ENCODE measurements at regions not wholly inside any gene's neighbourhood (a gene's known extent, or its start where the extent isn't known, plus 50 kb on each side); places are given as distances from the start of the nearest gene placed in this dataset.
A peak's percentile ranks its signal among the peaks of the same experiment; 100 is the strongest.

DNA sequence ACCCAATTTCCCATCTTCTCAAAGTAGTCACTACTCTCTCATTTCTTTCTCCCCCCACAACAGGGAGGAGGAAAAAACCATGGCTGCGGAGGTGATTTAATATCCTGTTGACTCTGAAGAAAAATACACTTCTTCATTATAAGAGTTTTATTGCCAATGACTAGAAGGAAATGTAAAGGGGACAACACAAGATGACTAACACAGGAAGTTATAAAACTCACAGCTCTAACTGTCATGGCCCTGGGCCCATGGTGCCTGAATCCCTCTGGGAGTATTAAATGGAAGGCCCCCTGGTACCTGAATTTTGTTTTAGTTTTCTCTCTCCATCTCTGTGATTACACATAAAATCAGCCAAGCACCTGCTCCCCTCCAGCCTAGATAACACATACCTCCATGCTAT, 352.8 kb upstream of the FAT3 start:
- DNase-seq (ENCODE audit: low read depth): no peak

DNA sequence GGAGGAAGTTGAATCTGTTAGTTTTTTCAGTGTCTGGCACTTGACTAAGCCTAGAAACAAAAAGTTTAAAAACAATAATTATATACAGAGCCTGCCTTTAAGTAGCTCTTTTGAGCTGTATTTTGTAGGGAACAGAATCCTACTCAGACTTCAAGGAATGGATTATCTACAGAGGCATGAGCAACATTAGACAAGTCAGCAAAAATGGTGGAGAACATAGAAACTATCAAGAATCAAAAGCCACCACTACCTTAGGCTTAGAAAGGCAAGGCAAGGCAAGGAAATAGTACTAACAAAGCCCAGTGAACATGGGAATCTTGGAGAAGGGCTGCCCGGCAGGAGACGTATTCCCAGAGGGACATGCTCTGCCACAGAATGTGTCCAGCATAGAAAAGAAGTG, 353.6 kb upstream of the FAT3 start:
- no peak for DNase-seq (ENCODE audit: low read depth)

DNA sequence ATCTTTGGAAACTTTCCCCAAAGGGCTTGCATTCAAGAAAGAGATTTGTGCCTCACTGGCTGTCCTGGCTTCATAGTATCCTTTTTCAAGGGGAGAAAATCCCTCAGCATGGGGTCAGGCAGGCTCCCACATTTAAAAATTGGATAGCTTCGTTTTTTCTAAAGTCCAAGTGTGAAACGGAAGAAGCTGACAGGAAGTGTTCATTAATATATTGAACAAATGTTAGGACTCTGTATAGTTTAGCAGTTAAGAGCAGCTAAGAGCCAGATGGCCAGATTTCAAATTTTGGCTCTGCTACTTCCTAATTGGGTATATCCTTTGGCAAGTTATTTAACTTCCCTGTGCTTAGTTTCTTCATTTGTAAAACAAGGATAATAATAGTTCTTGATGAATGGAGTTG, 354.9 kb upstream of the FAT3 start:
- no peak for DNase-seq (ENCODE audit: low read depth)

DNA sequence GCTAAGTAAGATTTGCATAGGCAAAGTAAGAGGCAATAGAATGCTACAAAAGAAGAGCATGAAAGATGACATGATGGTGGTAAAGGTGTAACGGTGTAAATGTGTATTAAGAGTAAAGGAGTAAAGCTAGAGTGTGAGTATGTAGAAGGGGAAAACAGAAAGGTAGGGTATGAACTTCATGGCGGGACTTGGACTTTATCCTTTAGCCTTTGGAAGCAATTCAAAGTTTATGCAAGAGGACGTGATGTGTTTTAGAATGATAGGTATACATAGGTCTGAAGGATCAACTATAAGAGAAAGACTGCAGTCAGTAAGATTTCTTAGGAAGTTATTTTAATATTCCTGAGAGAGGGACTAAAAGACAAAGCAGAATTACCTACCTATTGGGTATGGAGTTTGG, 358.0 kb upstream of the FAT3 start:
- no peak for DNase-seq (ENCODE audit: low read depth)

DNA sequence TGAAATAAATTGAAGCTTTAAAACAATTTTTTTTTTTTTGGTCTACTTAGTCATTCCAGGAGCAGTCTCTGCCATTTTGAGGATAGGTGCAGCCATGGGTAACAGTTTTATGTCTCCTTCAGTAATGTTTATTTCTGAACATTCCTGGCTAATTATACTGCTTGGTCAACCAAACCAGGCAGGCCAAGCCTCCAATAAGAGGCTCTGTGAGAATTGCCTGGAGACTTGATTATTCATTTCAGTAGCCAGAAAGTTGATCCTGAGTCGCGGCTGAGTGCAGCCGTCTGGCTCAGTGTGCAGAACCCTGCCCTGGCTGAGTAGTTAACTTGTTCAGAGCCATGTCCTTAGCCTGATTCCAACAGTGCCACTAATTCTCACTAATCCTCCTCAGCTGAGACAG, 364.0 kb upstream of the FAT3 start:
- no peak for DNase-seq (ENCODE audit: low read depth)

DNA sequence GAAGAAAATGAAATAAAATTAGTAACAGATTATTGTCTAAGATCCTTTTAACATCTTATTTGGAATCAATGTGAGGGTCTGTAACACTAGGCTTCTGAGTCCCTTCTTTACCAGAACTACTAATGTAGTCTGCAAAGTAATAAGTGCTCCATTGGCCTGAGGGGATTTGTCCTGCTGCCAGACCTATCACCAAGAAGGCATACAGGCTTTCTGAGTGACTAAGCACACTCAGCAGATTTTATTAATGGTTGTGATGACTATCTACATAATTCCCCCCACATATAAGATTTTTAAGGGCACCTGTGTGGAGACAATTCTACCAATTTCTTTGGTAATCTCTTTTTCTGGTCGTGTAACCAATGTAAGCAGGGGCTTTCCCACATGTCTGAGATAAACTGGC, 365.0 kb upstream of the FAT3 start:
- DNase-seq (ENCODE audit: low read depth): no peak

DNA sequence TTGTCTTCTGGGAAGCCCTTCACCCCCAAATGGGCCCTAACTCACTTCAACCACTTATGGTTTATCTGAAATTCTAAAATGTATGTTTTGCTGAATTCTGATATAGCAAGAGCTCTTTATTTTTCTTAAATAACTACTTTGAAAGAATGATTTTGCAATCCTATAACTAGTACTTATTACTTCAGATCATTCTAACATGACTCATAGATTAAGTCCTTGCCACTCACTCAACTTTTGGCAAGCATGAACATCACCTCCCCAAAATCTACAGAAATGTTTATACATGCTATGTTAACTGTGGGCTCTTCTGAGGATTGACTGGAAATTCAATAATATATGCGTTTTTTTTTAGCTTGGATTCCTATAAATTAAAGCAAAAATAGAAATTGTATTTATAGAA, 367.4 kb upstream of the FAT3 start:
- DNase-seq (ENCODE audit: low read depth): no peak

DNA sequence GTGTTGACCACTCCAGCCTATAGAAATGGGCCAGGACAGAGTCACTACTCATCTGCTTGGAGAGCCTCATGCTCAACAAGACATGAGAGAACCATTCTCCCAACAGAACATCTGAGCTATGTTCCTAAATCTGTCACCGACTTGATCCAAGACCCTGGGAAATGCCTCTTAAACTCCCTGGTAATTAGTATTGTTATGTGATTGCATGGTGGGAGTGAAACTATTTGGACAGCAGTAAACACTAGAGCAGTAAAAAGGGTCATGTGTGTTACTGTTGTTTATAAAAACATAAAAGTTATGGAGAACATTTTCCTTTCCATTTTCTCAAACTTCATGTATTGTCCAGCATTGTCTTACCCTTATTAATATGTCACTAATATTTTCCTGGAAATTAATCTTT, 369.8 kb upstream of the FAT3 start:
- no peak for DNase-seq (ENCODE audit: low read depth)

DNA sequence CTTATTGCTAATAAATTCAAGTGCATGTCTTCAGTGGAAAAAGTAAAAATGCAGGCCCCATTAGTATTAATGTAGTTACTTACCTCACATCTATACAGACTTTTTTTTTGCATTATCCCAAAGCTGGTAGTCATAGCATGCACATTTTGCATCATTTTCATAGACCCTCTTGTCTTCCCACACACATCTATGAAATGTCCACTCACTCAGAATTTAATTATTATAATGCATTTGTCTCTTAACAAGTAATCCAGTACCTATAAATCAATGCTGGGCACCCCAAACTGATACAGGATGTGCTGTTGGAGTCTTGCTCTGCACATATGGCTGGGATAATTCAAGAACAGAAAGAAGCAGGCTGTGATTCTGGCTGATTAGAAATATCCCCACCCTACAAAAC, 370.4 kb upstream of the FAT3 start:
- no peak for DNase-seq (ENCODE audit: low read depth)

DNA sequence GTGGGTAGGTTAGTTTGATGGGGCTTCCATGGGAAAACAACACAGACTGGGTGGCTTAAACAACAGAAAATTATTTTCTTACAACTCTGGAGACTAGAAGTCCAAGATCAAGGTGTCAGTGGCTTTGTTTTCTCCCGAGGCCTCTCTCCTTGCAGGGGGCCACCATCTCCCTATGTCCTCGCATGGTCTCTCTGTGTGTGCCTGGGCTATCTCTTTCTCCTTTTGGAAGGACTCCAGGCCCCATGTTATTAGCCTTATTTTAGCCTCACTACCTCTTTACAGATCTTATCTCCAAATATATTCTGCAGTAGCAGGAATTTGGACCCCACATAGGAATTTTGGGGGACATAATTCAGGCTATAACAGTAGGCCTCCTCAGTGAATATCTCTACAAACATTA, 372.7 kb upstream of the FAT3 start:
- DNase-seq (ENCODE audit: low read depth): no peak

DNA sequence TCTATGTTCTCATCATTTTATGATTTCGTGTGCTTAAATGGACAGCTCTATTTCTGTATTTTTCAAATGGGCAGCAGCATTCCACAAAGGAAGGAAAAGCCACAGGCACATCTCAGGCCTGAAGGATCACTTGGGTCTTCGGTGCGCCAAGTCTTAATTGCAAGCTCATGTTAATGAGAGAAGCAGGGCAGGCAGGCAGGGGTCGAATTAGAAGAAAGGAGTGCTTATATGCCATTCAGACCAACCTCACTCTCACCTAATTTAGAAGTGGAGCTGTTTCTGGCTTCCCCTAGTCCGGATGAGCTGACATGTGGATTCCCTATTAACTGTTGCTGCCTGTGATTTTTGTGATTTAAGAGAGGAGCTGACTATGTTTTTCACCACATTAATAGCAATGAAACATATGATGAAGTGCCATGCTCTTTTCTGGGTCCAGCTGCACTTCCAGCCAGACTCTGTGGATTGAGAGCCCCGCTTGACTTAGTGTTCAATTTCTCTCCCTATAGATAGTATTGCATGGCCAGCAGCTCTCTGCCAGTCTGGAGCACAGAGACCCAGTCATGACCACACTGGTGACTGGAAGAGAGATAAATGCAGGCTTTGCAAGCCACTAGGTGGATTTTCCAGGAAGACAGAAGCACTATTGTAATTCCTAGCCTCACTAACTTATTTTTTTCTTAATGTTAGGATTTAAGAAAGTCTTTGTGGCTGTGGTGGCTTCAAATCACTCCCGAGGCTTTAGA, 373.9 kb upstream of the FAT3 start:
- DNase-seq (ENCODE audit: low read depth): no peak

DNA sequence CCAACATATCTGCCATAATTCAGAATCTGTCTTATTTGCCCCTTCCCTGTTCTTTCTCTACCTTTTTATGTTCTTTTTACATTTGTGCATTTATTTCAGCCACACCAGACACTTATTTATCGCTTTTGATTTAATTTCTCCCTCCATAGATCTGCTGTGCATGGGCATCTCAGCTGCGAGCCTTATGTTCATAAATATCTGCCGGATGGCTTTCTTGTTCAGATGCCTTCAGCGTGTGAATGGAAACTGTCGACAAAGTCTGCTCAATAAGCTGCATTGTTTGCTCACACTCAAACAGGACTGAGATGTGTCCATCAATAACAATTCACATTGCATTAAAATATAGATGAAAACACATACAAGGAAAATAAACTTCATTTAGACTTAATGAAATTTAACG, 374.6 kb upstream of the FAT3 start:
- DNase-seq (ENCODE audit: low read depth): no peak

DNA sequence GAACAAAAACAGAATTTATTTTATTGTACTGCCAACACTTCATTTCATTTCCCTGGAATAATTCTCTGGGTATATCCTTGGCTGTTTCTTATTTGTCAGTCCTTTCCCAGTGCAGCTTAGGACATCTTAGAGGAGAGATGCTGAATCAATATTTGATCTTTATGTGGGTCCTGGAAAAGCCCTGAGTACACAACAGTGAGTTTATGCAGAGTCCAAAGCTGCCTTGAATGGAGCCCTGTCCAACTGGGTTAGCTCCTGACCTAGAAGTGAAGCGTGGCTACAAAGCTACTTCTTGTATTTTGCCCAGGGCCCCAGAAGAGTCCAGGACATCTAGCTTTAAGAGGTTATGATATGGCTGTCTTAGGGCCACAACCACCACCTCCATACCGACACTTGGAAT, 378.0 kb upstream of the FAT3 start:
- DNase-seq (ENCODE audit: low read depth): no peak

DNA sequence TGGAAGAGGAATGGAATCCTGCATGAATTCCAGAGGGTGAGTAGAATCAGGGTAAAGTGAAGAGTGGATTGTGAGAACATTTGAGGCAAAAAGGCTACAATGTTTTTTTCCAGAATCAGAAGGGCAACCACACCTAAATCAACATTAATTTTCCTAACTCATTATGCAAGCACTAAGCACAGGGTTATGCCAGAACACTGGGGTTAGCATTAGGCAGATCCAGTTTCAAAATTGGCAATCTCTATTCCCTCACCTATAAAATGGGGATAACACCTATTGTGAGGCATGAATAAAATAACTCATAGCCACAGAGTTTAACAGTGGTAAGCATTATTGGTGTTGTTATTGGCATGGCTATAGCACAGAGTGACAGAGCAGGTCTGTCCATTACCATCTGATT, 378.6 kb upstream of the FAT3 start:
- DNase-seq (ENCODE audit: low read depth): no peak

DNA sequence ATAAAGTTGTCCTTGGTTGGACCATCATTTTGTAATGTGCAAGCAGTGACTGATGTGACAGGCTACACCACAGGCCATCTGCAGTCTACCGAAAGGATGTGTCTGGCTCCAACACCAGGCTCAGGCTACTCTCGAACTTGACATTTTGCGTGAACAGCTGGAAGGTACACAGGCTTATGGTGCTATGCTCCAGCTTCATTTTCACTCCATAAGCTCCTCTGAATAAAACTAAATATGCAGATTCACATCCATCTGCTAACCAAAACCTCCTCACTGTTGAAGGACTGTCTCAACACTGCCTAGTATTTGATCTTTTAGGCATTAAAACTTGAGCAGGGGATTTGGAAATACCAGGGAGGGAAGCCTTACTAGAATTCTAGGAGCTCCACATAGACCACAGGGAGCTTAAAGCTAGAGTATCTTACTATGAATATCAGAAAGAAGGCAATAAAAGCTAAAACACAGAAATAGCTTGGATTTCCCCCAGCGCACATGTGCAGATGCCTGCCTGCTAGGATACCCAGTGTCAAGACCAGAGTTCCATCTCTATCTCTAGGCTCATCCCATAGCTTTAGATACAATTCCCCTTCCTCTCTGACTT, 383.9 kb upstream of the FAT3 start:
- no peak for DNase-seq (ENCODE audit: low read depth)

DNA sequence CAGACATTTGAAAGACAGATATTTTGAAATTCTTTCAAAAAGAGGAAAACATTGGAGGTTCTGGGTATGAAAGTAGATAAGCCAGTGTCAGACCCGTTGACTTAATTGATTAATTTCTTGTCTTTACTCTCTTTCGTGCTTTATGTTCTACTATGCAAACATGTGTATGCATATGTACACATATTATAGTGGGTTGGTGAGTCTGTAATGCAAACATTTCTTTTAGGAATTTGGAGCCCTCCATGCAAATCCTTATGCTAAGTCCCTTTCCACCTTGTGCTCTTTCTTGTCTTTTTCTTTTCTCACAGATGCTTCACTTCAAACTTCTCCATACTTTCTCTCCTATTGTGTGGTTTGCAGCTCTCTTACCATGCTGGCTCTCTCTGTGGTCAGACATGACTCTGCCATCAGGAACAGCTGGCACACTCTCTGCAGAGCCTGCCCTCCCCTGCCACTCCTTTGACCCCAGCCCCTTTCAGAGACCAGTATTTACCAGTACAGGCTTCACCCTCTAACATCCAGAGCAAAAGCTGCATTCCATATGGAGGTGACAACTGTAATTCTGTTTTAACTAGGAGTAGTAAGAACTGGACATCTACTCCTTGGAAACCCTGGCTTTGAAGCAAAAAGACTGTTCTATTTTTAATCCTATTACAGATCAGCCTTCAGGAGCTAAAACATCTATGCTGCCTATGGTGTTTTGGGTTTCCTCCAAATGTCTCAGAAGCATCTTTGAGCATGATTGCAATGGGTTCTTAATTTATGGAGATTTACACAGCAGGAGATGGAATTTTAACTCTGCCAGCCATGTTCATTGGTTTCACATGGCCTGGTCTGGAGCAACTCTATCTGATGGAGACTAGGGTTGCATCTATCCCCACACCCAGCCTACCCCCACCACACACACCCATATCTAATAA, 386.9 kb upstream of the FAT3 start:
- peak; percentile 9 for DNase-seq (ENCODE audit: low read depth)

DNA sequence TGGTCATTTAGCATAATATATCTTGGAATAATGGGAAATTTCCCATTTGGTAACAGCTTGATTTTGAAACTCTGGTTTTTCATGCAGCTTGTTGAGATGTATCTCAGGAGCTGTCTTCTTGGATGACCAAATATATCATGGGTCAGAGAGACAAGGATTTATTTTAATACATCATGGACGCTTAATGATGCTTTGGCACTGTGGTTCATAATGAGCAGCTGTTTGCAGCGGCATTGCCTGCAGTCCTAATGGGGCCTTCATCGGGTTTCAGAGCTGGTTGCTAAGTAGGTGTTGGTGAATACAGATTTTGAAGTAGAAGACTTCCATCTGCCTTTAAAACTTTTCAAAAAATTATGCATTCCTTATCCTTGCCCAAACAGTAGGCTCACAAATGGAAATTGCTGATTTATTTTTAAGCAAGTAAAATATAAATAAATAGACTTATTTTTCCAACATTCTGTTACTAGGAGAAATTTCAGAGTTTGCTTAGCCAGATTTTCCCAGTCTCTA, 389.5 kb upstream of the FAT3 start:
- no peak for DNase-seq (ENCODE audit: low read depth)

DNA sequence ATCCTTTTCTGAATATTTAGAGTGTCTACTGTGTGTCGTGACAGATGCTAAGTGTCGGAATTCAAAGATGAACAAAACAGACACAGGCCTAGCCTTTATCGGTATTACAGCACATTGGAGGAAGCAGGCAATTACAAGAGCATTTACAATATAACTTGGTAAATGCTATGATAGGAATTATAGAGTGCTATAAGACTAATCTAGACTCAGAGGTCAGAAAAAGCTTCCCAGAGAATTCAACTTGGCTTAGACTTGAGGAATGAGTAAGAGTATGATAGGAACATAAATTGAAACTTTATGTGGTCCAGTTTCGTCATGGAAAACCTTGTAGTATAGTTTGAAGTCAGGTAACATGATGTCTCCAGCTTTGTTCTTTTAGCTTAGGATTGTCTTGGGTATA, 395.7 kb upstream of the FAT3 start:
- DNase-seq (ENCODE audit: low read depth): no peak

DNA sequence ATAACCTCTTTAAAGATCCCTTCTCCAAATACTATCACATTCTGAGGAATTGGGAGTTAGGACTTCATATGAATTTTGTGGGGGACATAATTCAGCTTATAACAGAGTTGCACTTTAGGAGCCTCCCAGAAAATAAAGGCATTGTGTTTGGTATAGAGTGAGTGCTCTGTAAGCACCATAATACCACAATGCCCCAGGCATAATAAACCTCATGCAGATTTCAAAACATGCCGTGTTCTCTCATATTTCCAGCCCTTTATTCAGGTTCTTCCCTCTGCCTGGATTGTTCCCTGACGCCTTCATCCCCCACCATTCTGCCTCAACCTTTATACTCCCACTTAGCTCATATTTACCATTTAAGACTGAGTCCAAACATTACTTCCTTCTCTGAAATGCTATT, 398.8 kb upstream of the FAT3 start:
- no peak for DNase-seq (ENCODE audit: low read depth)

DNA sequence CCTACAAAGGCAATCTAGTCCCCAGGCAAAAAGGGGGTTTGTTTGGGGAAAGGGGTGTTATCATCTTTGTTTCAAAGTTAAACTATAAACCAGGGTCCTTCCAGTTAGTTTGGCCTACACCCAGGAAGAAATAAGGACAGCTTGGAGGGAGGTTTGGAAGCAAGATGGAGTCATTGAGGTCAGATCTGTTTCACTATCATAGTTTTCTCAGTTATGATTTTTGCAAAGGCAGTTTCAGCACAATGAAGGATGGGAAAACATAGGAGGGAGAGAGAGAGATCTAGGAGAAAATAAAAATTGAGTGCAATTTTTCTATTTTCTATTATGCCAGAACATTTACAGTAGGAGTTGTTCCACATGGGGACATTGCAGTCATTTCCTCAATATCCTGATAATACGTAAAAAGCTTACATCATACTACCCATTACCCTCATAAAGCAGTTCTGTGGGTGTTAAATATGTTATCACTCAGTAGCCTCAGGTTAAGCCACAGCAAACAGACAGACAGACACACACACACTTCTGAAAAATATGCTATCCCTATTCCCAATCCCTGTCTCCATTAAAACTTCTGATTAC, 401.3 kb upstream of the FAT3 start:
- DNase-seq (ENCODE audit: low read depth): no peak

DNA sequence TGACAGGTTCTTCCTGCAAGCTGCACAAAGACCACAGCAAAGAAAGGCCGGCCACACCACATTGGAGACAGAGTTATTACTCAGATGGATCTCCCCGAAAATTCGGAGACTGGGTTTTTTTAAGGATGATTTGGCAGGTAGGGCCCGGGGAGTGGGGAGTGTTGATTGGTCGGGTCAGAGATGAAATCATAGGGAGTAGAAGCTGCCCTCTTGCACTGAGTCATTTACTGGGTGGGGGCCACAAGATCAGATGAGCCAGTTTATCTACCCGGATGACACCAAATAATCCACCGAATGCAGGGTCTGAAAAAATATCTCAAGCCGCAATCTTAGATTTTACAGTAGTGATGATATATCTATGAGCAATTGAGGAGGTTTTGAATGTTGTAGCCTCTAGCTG, 401.8 kb upstream of the FAT3 start:
- DNase-seq (ENCODE audit: low read depth): no peak

DNA sequence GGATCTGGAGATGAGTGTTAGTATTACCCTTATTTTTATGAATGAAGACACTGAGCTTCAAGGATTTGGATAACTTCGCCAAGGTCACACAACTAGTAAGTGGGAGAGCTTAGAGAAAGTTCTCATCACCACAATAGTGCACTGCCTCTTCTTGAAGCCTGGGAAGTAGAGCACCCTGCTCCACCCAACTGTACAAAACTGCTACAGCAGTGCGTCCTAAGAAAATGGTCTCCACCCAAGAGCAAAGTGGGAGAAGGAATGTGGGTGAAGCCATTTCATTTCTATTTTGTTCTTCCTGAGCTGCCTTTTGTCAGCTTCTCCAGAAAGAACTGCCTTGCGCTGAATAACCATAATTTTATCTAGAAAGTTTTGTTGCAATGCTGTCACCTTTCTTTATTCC, 403.9 kb upstream of the FAT3 start:
- no peak for DNase-seq (ENCODE audit: low read depth)

All from myocyte (in vitro differentiated cells).